ENCODE measurements at regions not wholly inside any gene's neighbourhood (a gene's known extent, or its start where the extent isn't known, plus 50 kb on each side); places are given as distances from the start of the nearest gene placed in this dataset.

DNA sequence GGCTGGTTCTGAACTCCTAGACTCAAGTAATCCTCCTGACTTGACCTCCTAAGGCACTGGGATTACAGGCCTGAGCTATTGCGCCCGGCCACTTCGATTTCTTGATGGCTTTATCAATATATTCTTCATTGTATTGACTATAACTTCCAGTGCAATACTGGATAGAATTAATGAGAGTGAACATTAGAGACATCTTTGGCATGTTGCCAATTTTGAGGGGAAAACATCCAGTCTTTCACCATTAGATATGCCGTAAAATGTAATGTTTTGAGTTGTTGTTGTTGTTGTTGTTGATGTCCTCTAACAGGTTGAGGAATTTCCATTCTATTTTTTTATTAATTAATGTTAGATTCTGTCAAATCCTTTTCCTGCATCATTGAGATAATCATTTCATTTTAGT lies 578.9 kb downstream of the ZWINT start:
- H3K23me2 ChIP-seq (ENCODE audit: low read depth, low read length): no peaks in the 10 kb centered on the region
- no peak overlapping the region for H3K56ac ChIP-seq (replicated peaks; ENCODE audit: insufficient read length, low read depth, low read length)
- H3K36me3 ChIP-seq (ENCODE audit: control insufficient read depth in 2 of 4, insufficient read depth in 4 of 4, low read length in 3 of 4): no peaks in the 10 kb centered on the region
- CTCF ChIA-PET (ENCODE audit: partially characterized antibody): no interaction called here
- WGBS, 2 experiments (ENCODE audit: extremely low coverage in 1 of 2, insufficient coverage in 1 of 2, insufficient read length in 1 of 2, insufficient replicate concordance in 2 of 2, low coverage in 1 of 2, low lambda C conversion rate in 2 of 2, missing lambda C conversion rate in 1 of 2): 100% methylated on average over 4 of the region's 4 CpGs; no CpG with 5 or more reads in 1 of the 2 experiments
- no peaks in the 10 kb centered on the region for H3K79me2 ChIP-seq (ENCODE audit: control insufficient read depth in 1 of 2, insufficient read depth in 2 of 2, low read length in 2 of 2)
- no peak overlapping the region for H4K8ac ChIP-seq (ENCODE audit: extremely low read depth, insufficient read depth, low read length)
- no peaks in the 10 kb centered on the region for H3K4me1 ChIP-seq (replicated peaks in 1 of 4; ENCODE audit: control insufficient read depth in 3 of 4, insufficient read depth in 4 of 4, low read length in 3 of 4)
- H3K4me3 ChIP-seq (ENCODE audit: extremely low read depth in 1 of 4, insufficient read depth in 2 of 4, low read depth in 3 of 4, low read length in 4 of 4): no peak overlapping the region
- H2BK5ac ChIP-seq (ENCODE audit: low read depth, low read length): no peak overlapping the region
- no peak overlapping the region for H3K4ac ChIP-seq (replicated peaks; ENCODE audit: insufficient read length, low read depth, low read length)
- no peak overlapping the region for H3K23ac ChIP-seq (ENCODE audit: insufficient read length)
- H3K4me2 ChIP-seq (ENCODE audit: insufficient read depth in 1 of 2, low read depth in 2 of 2, low read length in 2 of 2): no peak overlapping the region
- H3K27ac ChIP-seq (ENCODE audit: low read depth, low read length): no peak overlapping the region
- no peak overlapping the region for H4K5ac ChIP-seq (ENCODE audit: insufficient read length, low read depth, low read length)
- no peak overlapping the region for H2AFZ ChIP-seq (ENCODE audit: low read length)
- H3K79me1 ChIP-seq (ENCODE audit: low read depth, low read length): no peaks in the 10 kb centered on the region
- no peaks in the 10 kb centered on the region for H3K9me3 ChIP-seq (ENCODE audit: insufficient read depth in 2 of 2, low read depth in 1 of 2, low read length in 1 of 2)
- no peak overlapping the region for H2BK15ac ChIP-seq (ENCODE audit: low read length)
- no peak overlapping the region for H4K91ac ChIP-seq (replicated peaks; ENCODE audit: insufficient read length, low read length)
- no peak overlapping the region for H2BK120ac ChIP-seq (replicated peaks; ENCODE audit: low read depth, low read length)
- no peak overlapping the region for H3K18ac ChIP-seq (ENCODE audit: extremely low read depth, low read length)
- H2AK5ac ChIP-seq (ENCODE audit: low read depth, low read length): no peak overlapping the region
- no peaks in the 10 kb centered on the region for H3K27me3 ChIP-seq (replicated peaks in 1 of 4; ENCODE audit: control insufficient read depth in 3 of 4, extremely low read depth in 1 of 4, insufficient read depth in 3 of 4, low read length in 3 of 4)
- H4K20me1 ChIP-seq (replicated peaks in 1 of 2; ENCODE audit: control insufficient read depth in 1 of 2, insufficient read depth in 2 of 2, low read length in 2 of 2): no peaks in the 10 kb centered on the region
- no peak overlapping the region for H3K14ac ChIP-seq (ENCODE audit: insufficient read length)
- no peak for FAIRE-seq
- H2BK12ac ChIP-seq (ENCODE audit: low read depth, low read length): no peak overlapping the region
- no peak for DNase-seq (ENCODE audit: low read depth in 1 of 2, low spot score in 2 of 2)
- POLR2A ChIA-PET (ENCODE audit: partially characterized antibody): no interaction called here
- no peak overlapping the region for H3K9ac ChIP-seq (replicated peaks in 1 of 4; ENCODE audit: extremely low read depth in 1 of 4, low read depth in 3 of 4, low read length in 3 of 4)
- H2BK20ac ChIP-seq (ENCODE audit: low read length): no peak overlapping the region
- TF ChIP-seq CREB1 (IDR thresholded peaks at IDR 0.05) (no peak), SIRT6 (IDR thresholded peaks at IDR 0.05; ENCODE audit: low read length) (no peak), CBX5 (IDR thresholded peaks at IDR 0.05; ENCODE audit: low read depth, low read length) (no peak)

All from H1 (cell line).